BE2C (cell line): ENCODE measurements at regions not wholly inside any gene's neighbourhood (a gene's known extent, or its start where the extent isn't known, plus 50 kb on each side); places are given as distances from the start of the nearest gene placed in this dataset.

ENCODE experiments used
- DNase-seq: peaks from one replicate; pipeline ENCODE4 v3.0.0-alpha.2; 2020
- H3K27me3 ChIP-seq: fragments of 250-450 bp; sonication (Bioruptor Pico); 2 replicates; pipeline ENCODE4 v1.5.1; 2020; ENCODE audit warnings: mild to moderate bottlenecking
- H3K36me3 ChIP-seq: fragments of 250-450 bp; sonication (Bioruptor Pico); 2 replicates; pipeline ENCODE4 v1.5.1; 2020; ENCODE audit warnings: mild to moderate bottlenecking
- H3K4me1 ChIP-seq: fragments of 250-450 bp; sonication (Bioruptor Pico); 2 replicates; pipeline ENCODE4 v1.5.1; 2020
- H3K4me3 ChIP-seq: 2 replicates; pipeline ENCODE4 v1.5.1; 2011; ENCODE audit warnings: low read depth, low read length
- H3K9me3 ChIP-seq: fragments of 250-450 bp; sonication (Bioruptor Pico); 2 replicates; pipeline ENCODE4 v1.5.1; 2020
- TF ChIP-seq, protein P1 (sequence below): IDR thresholded peaks from 2 replicates; pipeline ENCODE4 v1.5.1; 2012; ENCODE audit warnings: mild to moderate bottlenecking, low read depth, low read length

GRCh38 chr3:15882577-15882976, 84.8 kb upstream of the ANKRD28 start:
- no peak for DNase-seq
- Histone ChIP-seq H3K4me3 (no peak overlapping the region), H3K27me3 (no peaks in the 10 kb centered on the region), H3K9me3 (no peaks in the 10 kb centered on the region), H3K4me1 (no peaks in the 10 kb centered on the region), H3K36me3 (no peaks in the 10 kb centered on the region)
- TF ChIP-seq, protein P1, sequence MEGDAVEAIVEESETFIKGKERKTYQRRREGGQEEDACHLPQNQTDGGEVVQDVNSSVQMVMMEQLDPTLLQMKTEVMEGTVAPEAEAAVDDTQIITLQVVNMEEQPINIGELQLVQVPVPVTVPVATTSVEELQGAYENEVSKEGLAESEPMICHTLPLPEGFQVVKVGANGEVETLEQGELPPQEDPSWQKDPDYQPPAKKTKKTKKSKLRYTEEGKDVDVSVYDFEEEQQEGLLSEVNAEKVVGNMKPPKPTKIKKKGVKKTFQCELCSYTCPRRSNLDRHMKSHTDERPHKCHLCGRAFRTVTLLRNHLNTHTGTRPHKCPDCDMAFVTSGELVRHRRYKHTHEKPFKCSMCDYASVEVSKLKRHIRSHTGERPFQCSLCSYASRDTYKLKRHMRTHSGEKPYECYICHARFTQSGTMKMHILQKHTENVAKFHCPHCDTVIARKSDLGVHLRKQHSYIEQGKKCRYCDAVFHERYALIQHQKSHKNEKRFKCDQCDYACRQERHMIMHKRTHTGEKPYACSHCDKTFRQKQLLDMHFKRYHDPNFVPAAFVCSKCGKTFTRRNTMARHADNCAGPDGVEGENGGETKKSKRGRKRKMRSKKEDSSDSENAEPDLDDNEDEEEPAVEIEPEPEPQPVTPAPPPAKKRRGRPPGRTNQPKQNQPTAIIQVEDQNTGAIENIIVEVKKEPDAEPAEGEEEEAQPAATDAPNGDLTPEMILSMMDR, result no peak

- no peak for DNase-seq
- TF ChIP-seq, protein P1, result no peak
- H3K4me3 ChIP-seq, result no peak overlapping the region
- H3K9me3 ChIP-seq, result no peaks in the 10 kb centered on the region
- H3K36me3 ChIP-seq, result no peaks in the 10 kb centered on the region
- no peaks in the 10 kb centered on the region for H3K27me3 ChIP-seq
- H3K4me1 ChIP-seq, result no peaks in the 10 kb centered on the region
Measured at GRCh38 chr3:15884132-15884531, 86.4 kb upstream of the ANKRD28 start.

DNA sequence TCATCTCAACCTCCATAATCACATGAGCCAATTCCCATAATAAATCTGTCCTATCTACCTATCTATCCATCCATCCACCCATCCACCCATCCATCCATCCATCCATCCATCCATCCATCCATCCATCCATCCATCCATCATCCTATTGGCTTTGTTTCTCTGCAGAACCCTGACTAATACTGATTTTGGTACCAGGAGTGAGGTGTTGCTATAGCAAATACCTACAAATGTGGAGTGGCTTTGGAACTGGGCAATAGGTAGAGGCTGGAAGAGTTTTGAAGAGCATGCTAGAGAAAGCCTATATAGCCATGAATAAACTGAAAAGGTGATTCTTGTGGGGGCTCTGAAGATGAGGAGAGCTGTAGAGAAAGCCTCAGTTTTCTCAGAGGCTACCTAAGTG, 88.7 kb upstream of the ANKRD28 start:
- no peaks in the 10 kb centered on the region for H3K4me1 ChIP-seq
- TF ChIP-seq, protein P1, result no peak
- H3K27me3 ChIP-seq, result no peaks in the 10 kb centered on the region
- H3K9me3 ChIP-seq, result no peaks in the 10 kb centered on the region
- H3K4me3 ChIP-seq, result no peak overlapping the region
- no peaks in the 10 kb centered on the region for H3K36me3 ChIP-seq
- DNase-seq, result no peak

DNA sequence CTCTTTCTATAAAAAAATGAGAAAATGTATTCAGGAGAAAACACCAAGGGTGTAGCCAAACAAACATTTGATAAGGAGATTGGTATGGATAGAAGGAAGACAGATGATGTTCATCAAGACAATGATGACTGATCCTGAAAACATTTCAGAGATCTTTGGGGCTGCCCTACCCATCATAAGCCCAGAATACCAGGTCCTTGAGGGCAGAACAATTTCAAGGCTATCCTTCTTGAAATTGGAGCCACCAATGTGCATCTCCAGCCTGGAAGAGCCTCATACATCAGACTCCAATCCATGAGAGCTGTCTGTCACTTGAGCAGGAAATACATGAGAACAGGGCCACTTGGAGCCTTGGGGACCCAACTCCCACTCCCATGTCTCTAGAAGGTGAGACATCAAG, 89.5 kb upstream of the ANKRD28 start:
- Histone ChIP-seq H3K27me3 (no peaks in the 10 kb centered on the region), H3K36me3 (no peaks in the 10 kb centered on the region), H3K4me1 (no peaks in the 10 kb centered on the region), H3K4me3 (no peak overlapping the region), H3K9me3 (no peaks in the 10 kb centered on the region)
- TF ChIP-seq, protein P1, result no peak
- DNase-seq, result no peak

GRCh38 chr3:15889936-15890335, 92.2 kb upstream of the ANKRD28 start:
- Histone ChIP-seq H3K4me1 (no peaks in the 10 kb centered on the region), H3K27me3 (no peaks in the 10 kb centered on the region), H3K36me3 (no peaks in the 10 kb centered on the region), H3K9me3 (no peaks in the 10 kb centered on the region), H3K4me3 (no peak overlapping the region)
- TF ChIP-seq, protein P1, result no peak
- DNase-seq, result no peak

GRCh38 chr3:15892311-15893227, 94.8 kb upstream of the ANKRD28 start:
- Histone ChIP-seq H3K4me3 (no peak overlapping the region), H3K9me3 (no peaks in the 10 kb centered on the region), H3K4me1 (no peaks in the 10 kb centered on the region), H3K36me3 (no peaks in the 10 kb centered on the region), H3K27me3 (no peaks in the 10 kb centered on the region)
- DNase-seq, result no peak
- TF ChIP-seq, protein P1, result no peak
